ENCODE measurements at regions not wholly inside any gene's neighbourhood (a gene's known extent, or its start where the extent isn't known, plus 50 kb on each side); places are given as distances from the start of the nearest gene placed in this dataset.
"Not testable (repeated sequence)": the region's sequence is repeated elsewhere in the genome, so short reads cannot be mapped to it uniquely, and the experiment has no call there.

- DNase-seq (ENCODE audit: low spot score) = no peak
Measured at GRCh38 chr6:3618642-3619041, 132.9 kb downstream of the PXDC1 start.

- no peak for DNase-seq (ENCODE audit: low spot score)
Measured at GRCh38 chr6:3617681-3618311, 133.7 kb downstream of the PXDC1 start.

GRCh38 chr6:3617192-3617631 lies 134.3 kb downstream of the PXDC1 start:
- DNase-seq (ENCODE audit: low spot score) = no peak

- DNase-seq (ENCODE audit: low spot score) = no peak
Measured at GRCh38 chr6:3616565-3617176, 134.8 kb downstream of the PXDC1 start.

- peak; percentile 3 for DNase-seq (ENCODE audit: low spot score)
Measured at GRCh38 chr6:3615391-3616380, 135.8 kb downstream of the PXDC1 start.

GRCh38 chr6:3614918-3615317 lies 136.6 kb downstream of the PXDC1 start:
- no peak for DNase-seq (ENCODE audit: low spot score)

GRCh38 chr6:3613565-3613964 lies 137.9 kb downstream of the PXDC1 start:
- DNase-seq (ENCODE audit: low spot score) = not testable (repeated sequence)

- DNase-seq (ENCODE audit: low spot score) = no peak
Measured at GRCh38 chr6:3612341-3613041, 139.0 kb downstream of the PXDC1 start.

- DNase-seq (ENCODE audit: low spot score) = no peak
Measured at GRCh38 chr6:3610921-3611320, 140.6 kb downstream of the PXDC1 start.

- no peak for DNase-seq (ENCODE audit: low spot score)
Measured at GRCh38 chr6:3610206-3610605, 141.3 kb downstream of the PXDC1 start.

GRCh38 chr6:3609388-3609787 lies 142.1 kb downstream of the PXDC1 start:
- DNase-seq (ENCODE audit: low spot score) = no peak

GRCh38 chr6:3608159-3608558 lies 143.4 kb downstream of the PXDC1 start:
- DNase-seq (ENCODE audit: low spot score) = no peak

- DNase-seq (ENCODE audit: low spot score) = no peak
Measured at GRCh38 chr6:3607599-3607998, 143.9 kb downstream of the PXDC1 start.

GRCh38 chr6:3607171-3607570 lies 144.3 kb downstream of the PXDC1 start:
- no peak for DNase-seq (ENCODE audit: low spot score)

GRCh38 chr6:3603340-3604130 lies 146.7 kb upstream of the SLC22A23 start:
- no peak for DNase-seq (ENCODE audit: low spot score)

GRCh38 chr6:3601570-3601969 lies 144.7 kb upstream of the SLC22A23 start:
- DNase-seq (ENCODE audit: low spot score) = no peak

- DNase-seq (ENCODE audit: low spot score) = no peak
Measured at GRCh38 chr6:3597500-3598064, 140.7 kb upstream of the SLC22A23 start.

- DNase-seq (ENCODE audit: low spot score) = no peak
Measured at GRCh38 chr6:3596766-3597165, 139.9 kb upstream of the SLC22A23 start.

GRCh38 chr6:3594201-3594600 lies 137.4 kb upstream of the SLC22A23 start:
- no peak for DNase-seq (ENCODE audit: low spot score)

GRCh38 chr6:3593161-3593560 lies 136.3 kb upstream of the SLC22A23 start:
- DNase-seq (ENCODE audit: low spot score) = no peak

- DNase-seq (ENCODE audit: low spot score) = no peak
Measured at GRCh38 chr6:3592371-3592941, 135.6 kb upstream of the SLC22A23 start.
